H1 (cell line): ENCODE measurements at regions not wholly inside any gene's neighbourhood (a gene's known extent, or its start where the extent isn't known, plus 50 kb on each side); places are given as distances from the start of the nearest gene placed in this dataset.

Source experiments
- CTCF ChIA-PET: fragments of 300-600 bp; sonication (Branson Sonifier 250); formaldehyde crosslinking; loops from one replicate; lab custom pipeline; 2021; ENCODE audit not compliant: partially characterized antibody; lab: Charles Lee
- POLR2A ChIA-PET: fragments of 300-600 bp; sonication (Branson Sonifier 250); formaldehyde crosslinking; loops from one replicate; lab custom pipeline; 2021; ENCODE audit warnings: inconsistent platforms; ENCODE audit not compliant: partially characterized antibody; lab: Charles Lee
- DNase-seq, 2 experiments: peaks; one replicate each; pipeline versions ENCODE4 v3.0.0 to v3.0.0-alpha.2; 2010 to 2022; ENCODE audit warnings: low spot score in 2 of 2, low read depth in 1 of 2, mixed read lengths in 1 of 2
- FAIRE-seq: peaks from 2 replicates; lab custom pipeline; 2011; peaks lifted over from hg19 to GRCh38; lab: Jason Lieb, UNC
- H2AFZ ChIP-seq: 2 replicates; pipeline ENCODE4 v1.8.1; 2012; ENCODE audit warnings: low read length, inconsistent platforms
- H2AK5ac ChIP-seq: 2 replicates; pipeline ENCODE4 v1.6.1; 2013; ENCODE audit warnings: low read depth, low read length
- H2BK120ac ChIP-seq: replicated peaks from 2 replicates; pipeline ENCODE3; 2013; ENCODE audit warnings: low read depth, low read length, inconsistent platforms
- H2BK12ac ChIP-seq: 2 replicates; pipeline ENCODE4 v1.6.1; 2013; ENCODE audit warnings: low read depth, low read length
- H2BK15ac ChIP-seq: 2 replicates; pipeline ENCODE4 v1.6.1; 2013; ENCODE audit warnings: low read length
- H2BK20ac ChIP-seq: 2 replicates; pipeline ENCODE4 v1.6.1; 2013; ENCODE audit warnings: low read length
- H2BK5ac ChIP-seq: 2 replicates; pipeline ENCODE4 v1.6.1; 2013; ENCODE audit warnings: low read depth, low read length
- H3K14ac ChIP-seq: 2 replicates; pipeline ENCODE4 v1.6.1; 2013; ENCODE audit warnings: inconsistent platforms; ENCODE audit not compliant: insufficient read length
- H3K18ac ChIP-seq: 2 replicates; pipeline ENCODE4 v1.6.1; 2013; ENCODE audit warnings: low read length; ENCODE audit errors: extremely low read depth
- H3K23ac ChIP-seq: 2 replicates; pipeline ENCODE4 v1.6.1; 2013; ENCODE audit warnings: inconsistent platforms; ENCODE audit not compliant: insufficient read length
- H3K23me2 ChIP-seq: 2 replicates; pipeline ENCODE4 v1.6.1; 2013; ENCODE audit warnings: low read depth, low read length
- H3K27ac ChIP-seq: 2 replicates; pipeline ENCODE4 v1.6.1; 2011; ENCODE audit warnings: low read depth, low read length, inconsistent platforms
- H3K27me3 ChIP-seq, 4 experiments: replicated peaks in 1 of 4; 1 replicate in 1 of 4; 2 replicates in 3 of 4; pipeline versions ENCODE4 v1.6.1 to v1.8.1; 2011 to 2013; ENCODE audit warnings: low read length in 3 of 4, mild to moderate bottlenecking in 3 of 4, inconsistent platforms in 2 of 4, mixed read lengths in 2 of 4, moderate library complexity in 1 of 4; ENCODE audit not compliant: control insufficient read depth in 3 of 4, insufficient read depth in 3 of 4; ENCODE audit errors: extremely low read depth in 1 of 4
- H3K36me3 ChIP-seq, 4 experiments: 2 replicates each; pipeline versions ENCODE4 v1.6.1 to v1.8.1; 2011 to 2013; ENCODE audit warnings: mild to moderate bottlenecking in 4 of 4, low read length in 3 of 4, moderate library complexity in 2 of 4, control low read depth in 1 of 4, inconsistent platforms in 1 of 4; ENCODE audit not compliant: insufficient read depth in 4 of 4, control insufficient read depth in 2 of 4
- H3K4ac ChIP-seq: replicated peaks from 2 replicates; pipeline ENCODE3; 2013; ENCODE audit warnings: low read length, low read depth, mixed read lengths, inconsistent platforms; ENCODE audit not compliant: insufficient read length
- H3K4me1 ChIP-seq, 4 experiments: replicated peaks in 1 of 4; 1 replicate in 1 of 4; 2 replicates in 3 of 4; pipeline versions ENCODE4 v1.6.1 to v1.8.1; 2011 to 2013; ENCODE audit warnings: low read length in 3 of 4, inconsistent platforms in 2 of 4, mixed read lengths in 1 of 4; ENCODE audit not compliant: insufficient read depth in 4 of 4, control insufficient read depth in 3 of 4
- H3K4me2 ChIP-seq, 2 experiments: 2 replicates each; pipeline versions ENCODE4 v1.6.1 to v1.8.1; 2011 to 2013; ENCODE audit warnings: low read depth in 2 of 2, low read length in 2 of 2, control low read depth in 1 of 2, inconsistent platforms in 1 of 2, mild to moderate bottlenecking in 1 of 2; ENCODE audit not compliant: insufficient read depth in 1 of 2
- H3K4me3 ChIP-seq, 4 experiments: fragments of 200-600, 300-600 bp in 1 of 4; sonication (generic), shearing (Covaris generic), sonication (Bioruptor Twin) in 1 of 4; 2 replicates each; pipeline versions ENCODE4 v1.5.1 to v1.8.1; 2011 to 2016; ENCODE audit warnings: low read length in 4 of 4, low read depth in 3 of 4, control low read depth in 2 of 4, inconsistent platforms in 2 of 4, mild to moderate bottlenecking in 2 of 4, mixed read lengths in 1 of 4, moderate library complexity in 1 of 4; ENCODE audit not compliant: insufficient read depth in 2 of 4; ENCODE audit errors: extremely low read depth in 1 of 4
- H3K56ac ChIP-seq: replicated peaks from 2 replicates; pipeline ENCODE3; 2013; ENCODE audit warnings: low read depth, mild to moderate bottlenecking, mixed read lengths, low read length, inconsistent platforms; ENCODE audit not compliant: insufficient read length
- H3K79me1 ChIP-seq: 2 replicates; pipeline ENCODE4 v1.6.1; 2013; ENCODE audit warnings: low read depth, low read length, control low read depth
- H3K79me2 ChIP-seq, 2 experiments: 2 replicates each; pipeline versions ENCODE4 v1.6.1 to v1.8.1; 2012 to 2013; ENCODE audit warnings: low read length in 2 of 2, mild to moderate bottlenecking in 2 of 2, inconsistent platforms in 1 of 2; ENCODE audit not compliant: insufficient read depth in 2 of 2, control insufficient read depth in 1 of 2
- H3K9ac ChIP-seq, 4 experiments: replicated peaks in 1 of 4; 1 replicate in 1 of 4; 2 replicates in 3 of 4; pipeline versions ENCODE4 v1.6.1 to v1.8.1; 2011 to 2013; ENCODE audit warnings: low read depth in 3 of 4, low read length in 3 of 4, control low read depth in 2 of 4, mild to moderate bottlenecking in 2 of 4, moderate library complexity in 2 of 4, inconsistent platforms in 1 of 4; ENCODE audit errors: extremely low read depth in 1 of 4
- H3K9me3 ChIP-seq, 2 experiments: 2 replicates each; pipeline versions ENCODE4 v1.6.1 to v1.8.1; 2012 to 2013; ENCODE audit warnings: mild to moderate bottlenecking in 2 of 2, moderate library complexity in 2 of 2, control low read depth in 1 of 2, inconsistent platforms in 1 of 2, low read depth in 1 of 2, low read length in 1 of 2, mixed read lengths in 1 of 2; ENCODE audit not compliant: insufficient read depth in 2 of 2
- H4K20me1 ChIP-seq, 2 experiments: replicated peaks in 1 of 2; 2 replicates each; pipeline versions ENCODE3 to v1.8.1; 2011 to 2013; ENCODE audit warnings: inconsistent platforms in 2 of 2, low read length in 2 of 2, mild to moderate bottlenecking in 1 of 2; ENCODE audit not compliant: insufficient read depth in 2 of 2, control insufficient read depth in 1 of 2
- H4K5ac ChIP-seq: 2 replicates; pipeline ENCODE4 v1.6.1; 2013; ENCODE audit warnings: low read length, low read depth, mixed read lengths, inconsistent platforms; ENCODE audit not compliant: insufficient read length
- H4K8ac ChIP-seq: 2 replicates; pipeline ENCODE4 v1.8.0; 2013; ENCODE audit warnings: mild to moderate bottlenecking, moderate library complexity, low read length, inconsistent platforms; ENCODE audit not compliant: insufficient read depth; ENCODE audit errors: extremely low read depth
- H4K91ac ChIP-seq: replicated peaks from 2 replicates; pipeline ENCODE3; 2013; ENCODE audit warnings: low read length, mixed read lengths, inconsistent platforms; ENCODE audit not compliant: insufficient read length
- CEBPB ChIP-seq: IDR thresholded peaks from 2 replicates; pipeline ENCODE4 v1.6.1; 2012; ENCODE audit warnings: low read depth, low read length
- SP2 ChIP-seq: IDR thresholded peaks from 2 replicates; pipeline ENCODE4 v1.6.1; 2012; ENCODE audit warnings: mild to moderate bottlenecking, low read length, inconsistent platforms
- WGBS, 2 experiments: shearing (Covaris generic) in 1 of 2; methylation state at CpG; one replicate each; pipeline versions ENCODE4 v1.1.6 to v1.1.7; 2013 to 2015; ENCODE audit warnings: low lambda C conversion rate in 2 of 2, mixed read lengths in 2 of 2, inconsistent platforms in 1 of 2, low coverage in 1 of 2, missing lambda C conversion rate in 1 of 2; ENCODE audit not compliant: insufficient replicate concordance in 2 of 2, insufficient coverage in 1 of 2, insufficient read length in 1 of 2; ENCODE audit errors: extremely low coverage in 1 of 2, missing lambda C conversion rate in 1 of 2; 5-methylcytosine and 5-hydroxymethylcytosine counted together

DNA sequence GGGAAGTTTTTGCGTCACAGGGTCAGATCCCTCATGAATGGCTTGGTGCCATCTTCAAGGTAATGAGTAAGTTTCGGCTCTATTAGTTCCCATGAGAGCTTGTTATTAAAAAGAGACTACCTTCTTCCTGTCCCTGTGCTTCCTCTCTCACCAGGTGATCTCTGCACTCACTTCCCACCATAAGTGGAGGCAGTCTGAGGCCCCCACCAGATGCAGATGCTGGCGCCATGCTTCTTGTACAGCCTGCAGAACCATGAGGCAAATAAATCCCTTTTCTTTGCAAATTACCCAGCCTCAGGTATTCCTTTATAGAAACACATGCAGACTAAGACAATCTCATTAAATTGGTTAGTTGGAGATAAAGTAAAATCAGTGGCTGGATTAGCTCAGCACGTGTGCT is 75.6 kb upstream of the RFC3 start:
- H2AFZ ChIP-seq = no peak overlapping the region
- no peak overlapping the region for H4K8ac ChIP-seq
- H2AK5ac ChIP-seq = no peak overlapping the region
- H3K4me1 ChIP-seq = no peaks in the 10 kb centered on the region
- no peaks in the 10 kb centered on the region for H3K27me3 ChIP-seq
- H4K5ac ChIP-seq = no peak overlapping the region
- no peak overlapping the region for H3K9ac ChIP-seq
- H3K27ac ChIP-seq = no peak overlapping the region
- no peaks in the 10 kb centered on the region for H3K79me1 ChIP-seq
- no peak overlapping the region for H2BK15ac ChIP-seq
- H3K56ac ChIP-seq = no peak overlapping the region
- H3K14ac ChIP-seq = no peak overlapping the region
- no peak overlapping the region for H2BK12ac ChIP-seq
- no peak overlapping the region for H2BK120ac ChIP-seq
- no peaks in the 10 kb centered on the region for H4K20me1 ChIP-seq
- no peak for DNase-seq
- POLR2A ChIA-PET = no interaction called here
- H3K4me2 ChIP-seq = no peak overlapping the region
- no peaks in the 10 kb centered on the region for H3K9me3 ChIP-seq
- WGBS, 2 experiments = 93% methylated on average over 4 of the region's 4 CpGs; no CpG with 5 or more reads in 1 of the 2 experiments
- H2BK5ac ChIP-seq = no peak overlapping the region
- no peak overlapping the region for H3K4me3 ChIP-seq
- no peak overlapping the region for H2BK20ac ChIP-seq
- TF ChIP-seq SP2 = no peak
- TF ChIP-seq CEBPB = no peak
- no peak overlapping the region for H3K4ac ChIP-seq
- H4K91ac ChIP-seq = no peak overlapping the region
- H3K23ac ChIP-seq = no peak overlapping the region
- no peak overlapping the region for H3K18ac ChIP-seq
- no peaks in the 10 kb centered on the region for H3K23me2 ChIP-seq
- no peaks in the 10 kb centered on the region for H3K36me3 ChIP-seq
- no peaks in the 10 kb centered on the region for H3K79me2 ChIP-seq
- CTCF ChIA-PET = no interaction called here
- FAIRE-seq = no peak
